ENCODE measurements at regions not wholly inside any gene's neighbourhood (a gene's known extent, or its start where the extent isn't known, plus 50 kb on each side); places are given as distances from the start of the nearest gene placed in this dataset.

- Histone ChIP-seq H3K4me1 (ENCODE audit: insufficient read depth, low read length) (peaks cover 8% of the 10 kb centered on the region; the same call in 1 of the 2 replicates), H4K20me1 (ENCODE audit: insufficient read depth, low read length) (no peaks in the 10 kb centered on the region), H3K4me2 (ENCODE audit: low read depth, low read length) (no peak overlapping the region), H3K9me3 (ENCODE audit: low read length) (no peaks in the 10 kb centered on the region), H3K9ac (ENCODE audit: insufficient read depth, low read depth, low read length) (no peak overlapping the region), H3K4me3 (replicated peaks in 1 of 3; ENCODE audit: insufficient read depth in 1 of 3, low read depth in 2 of 3, low read length in 3 of 3) (no peak overlapping the region), H3K27me3 (ENCODE audit: control insufficient read depth in 1 of 2, insufficient read depth in 2 of 2, low read length in 2 of 2) (no peaks in the 10 kb centered on the region), H3K79me2 (ENCODE audit: insufficient read depth, low read length) (no peaks in the 10 kb centered on the region), H3K27ac (ENCODE audit: extremely low read length, insufficient read depth, low read length) (no peak overlapping the region), H3K36me3 (replicated peaks in 1 of 2; ENCODE audit: control insufficient read depth in 1 of 2, insufficient read depth in 2 of 2, low read length in 2 of 2) (no peaks in the 10 kb centered on the region), H2AFZ (ENCODE audit: low read length) (no peak overlapping the region)
- WGBS (ENCODE audit: low lambda C conversion rate) = 84% methylated on average over 2 of the region's 2 CpGs
- no peak for DNase-seq (ENCODE audit: low spot score)
- FAIRE-seq = no peak
- no TSS peak for BruUV-seq (replicated peaks)
- no peak for TF ChIP-seq REXO4 (CRISPR knock-in tag; IDR thresholded peaks at IDR 0.05; ENCODE audit: borderline replicate concordance)
- no peak for TF ChIP-seq ZNF512B (CRISPR knock-in tag; IDR thresholded peaks at IDR 0.05; ENCODE audit: borderline replicate concordance)
- no peak for TF ChIP-seq FOXO1 (CRISPR knock-in tag; IDR thresholded peaks at IDR 0.05)
- intact Hi-C loops (cut with micrococcal nuclease; ENCODE audit: unreplicated experiment) (no loop called here), in situ Hi-C loops (cut with HindIII; ENCODE audit: extremely low pct_ligation_motif_present, low pct_unique_long_range_greater_than_20kb) (no loop called here)
- no peak for ATAC-seq
- CTCF ChIA-PET (ENCODE audit: low intra/inter-chr PET ratio, low total read pairs) = no interaction called here
- POLR2A ChIA-PET = no interaction called here
Observed at GRCh38 chr5:35464757-35465156, 152.9 kb upstream of the SPEF2 start.

GRCh38 chr5:35461530-35461929 is 156.1 kb upstream of the SPEF2 start:
- no TSS peak for BruUV-seq (replicated peaks)
- no peaks in the 10 kb centered on the region for H4K20me1 ChIP-seq (ENCODE audit: insufficient read depth, low read length)
- no peaks in the 10 kb centered on the region for H3K27me3 ChIP-seq (ENCODE audit: control insufficient read depth in 1 of 2, insufficient read depth in 2 of 2, low read length in 2 of 2)
- in situ Hi-C loops (cut with HindIII; ENCODE audit: extremely low pct_ligation_motif_present, low pct_unique_long_range_greater_than_20kb) = no loop called here
- H3K27ac ChIP-seq (ENCODE audit: extremely low read length, insufficient read depth, low read length) = no peak overlapping the region
- H3K4me2 ChIP-seq (ENCODE audit: low read depth, low read length) = no peak overlapping the region
- DNase-seq (ENCODE audit: low spot score) (no peak), FAIRE-seq (no peak), ATAC-seq (no peak)
- H3K36me3 ChIP-seq (replicated peaks in 1 of 2; ENCODE audit: control insufficient read depth in 1 of 2, insufficient read depth in 2 of 2, low read length in 2 of 2) = no peaks in the 10 kb centered on the region
- H2AFZ ChIP-seq (ENCODE audit: low read length) = no peak overlapping the region
- peaks cover 11% of the 10 kb centered on the region for H3K4me1 ChIP-seq (ENCODE audit: insufficient read depth, low read length)
- no peak overlapping the region for H3K9ac ChIP-seq (ENCODE audit: insufficient read depth, low read depth, low read length)
- H3K9me3 ChIP-seq (ENCODE audit: low read length) = no peaks in the 10 kb centered on the region
- TF ChIP-seq GATAD1 (CRISPR knock-in tag; IDR thresholded peaks at IDR 0.05) (no peak), ZSCAN12 (CRISPR knock-in tag; IDR thresholded peaks at IDR 0.05) (no peak), JDP2 (CRISPR knock-in tag; IDR thresholded peaks at IDR 0.05; ENCODE audit: borderline replicate concordance) (no peak), KMT2B (CRISPR knock-in tag; IDR thresholded peaks at IDR 0.05) (no peak)
- intact Hi-C loops (cut with micrococcal nuclease; ENCODE audit: unreplicated experiment) = no loop called here
- no peak overlapping the region for H3K4me3 ChIP-seq (replicated peaks in 1 of 3; ENCODE audit: insufficient read depth in 1 of 3, low read depth in 2 of 3, low read length in 3 of 3)
- ChIA-PET CTCF (ENCODE audit: low intra/inter-chr PET ratio, low total read pairs) (no interaction called here), POLR2A (no interaction called here)
- H3K79me2 ChIP-seq (ENCODE audit: insufficient read depth, low read length) = no peaks in the 10 kb centered on the region
- 47% methylated on average over 2 of the region's 2 CpGs for WGBS (ENCODE audit: low lambda C conversion rate)

Measured in HepG2 (cell line).